GM19395 (cell line): ENCODE measurements at regions not wholly inside any gene's neighbourhood (a gene's known extent, or its start where the extent isn't known, plus 50 kb on each side); places are given as distances from the start of the nearest gene placed in this dataset.

Experiments
- ATAC-seq: cut with Tn5 transposase; IDR thresholded peaks from one replicate; pipeline ENCODE4 v1.9.1; 2021; ENCODE audit warnings: mild to moderate bottlenecking, moderate library complexity; ENCODE audit not compliant: unreplicated experiment

DNA sequence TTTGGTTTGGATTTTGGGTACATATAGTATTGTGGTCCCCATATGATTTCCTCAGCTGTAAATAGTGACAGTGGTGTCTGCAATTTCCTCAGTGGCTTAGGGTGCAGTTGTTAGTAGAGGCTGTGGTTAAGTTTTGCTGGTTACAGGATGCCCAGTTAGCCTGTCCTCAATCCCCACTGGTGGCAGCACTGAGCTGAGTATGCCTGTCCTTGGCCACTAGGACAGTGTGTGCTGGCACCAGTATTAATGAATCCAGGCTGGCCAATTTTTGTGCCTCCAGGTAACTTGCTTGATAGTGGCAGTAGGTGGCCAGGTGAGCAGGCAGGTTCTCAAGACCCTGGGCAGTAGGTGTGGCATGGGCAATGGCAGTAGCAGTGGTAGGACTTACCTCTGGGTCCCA lies 973.1 kb downstream of the TMEM182 start:
- no peak for ATAC-seq

DNA sequence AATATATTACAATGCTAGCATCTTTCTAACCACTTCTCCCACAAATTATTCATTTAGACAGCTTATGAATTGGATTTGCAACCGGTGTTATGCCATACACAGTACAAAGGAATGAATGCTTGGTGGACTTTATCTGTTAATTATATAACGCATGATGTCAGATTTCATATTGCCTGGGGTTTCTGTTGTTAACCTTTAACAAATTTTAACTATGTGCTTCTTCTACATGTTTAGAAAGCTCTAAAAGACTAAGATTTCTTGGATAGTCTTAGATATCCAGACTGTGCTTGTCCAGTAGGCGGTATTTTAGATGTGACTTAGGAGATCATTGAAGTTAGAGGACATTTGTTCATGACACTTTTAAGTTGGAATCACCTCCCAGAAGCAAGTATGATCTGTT lies 976.3 kb downstream of the TMEM182 start:
- ATAC-seq: no peak

- ATAC-seq: no peak
Observed at GRCh38 chr2:103738606-103739005, 976.8 kb downstream of the TMEM182 start.

GRCh38 chr2:103739186-103739585 lies 977.4 kb downstream of the TMEM182 start:
- no peak for ATAC-seq

GRCh38 chr2:103739921-103740320 lies 978.1 kb downstream of the TMEM182 start:
- no peak for ATAC-seq

DNA sequence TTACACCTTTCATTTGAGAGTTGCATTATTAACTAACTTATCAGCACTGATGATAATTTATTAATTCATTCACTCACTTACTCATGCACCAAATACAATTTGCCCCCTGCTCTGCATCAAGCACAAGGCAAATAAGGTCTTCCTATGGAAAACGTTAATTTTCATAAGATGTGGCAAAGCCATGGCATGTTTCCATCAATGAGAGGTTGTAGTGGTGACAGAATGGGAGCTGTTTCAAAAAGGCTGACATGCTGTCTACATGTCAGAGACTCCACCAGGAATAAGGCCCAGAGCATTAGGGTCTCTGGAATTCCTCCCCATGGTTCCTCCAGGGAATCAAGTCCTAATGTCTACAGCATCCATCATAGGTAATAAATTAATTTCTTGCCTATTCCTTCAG lies 978.8 kb downstream of the TMEM182 start:
- no peak for ATAC-seq

DNA sequence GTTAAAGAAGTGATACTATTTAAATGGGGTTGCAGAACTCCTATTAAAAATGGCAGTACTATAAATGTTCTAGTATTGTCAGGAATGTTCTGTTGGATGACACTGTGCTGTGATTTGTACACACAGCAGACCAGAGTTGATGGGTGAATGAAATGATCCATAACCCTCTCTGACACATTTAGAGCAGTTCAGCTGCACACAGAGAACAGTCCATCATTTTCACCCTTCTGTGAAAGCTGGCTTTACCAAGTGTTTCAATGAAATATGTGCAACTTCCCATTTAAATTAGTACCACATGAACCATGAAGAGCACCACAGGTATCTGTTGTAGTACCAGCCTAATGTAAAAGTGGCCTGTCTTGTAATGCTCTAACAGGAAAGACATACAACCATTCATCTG lies 981.4 kb downstream of the TMEM182 start:
- ATAC-seq: no peak

DNA sequence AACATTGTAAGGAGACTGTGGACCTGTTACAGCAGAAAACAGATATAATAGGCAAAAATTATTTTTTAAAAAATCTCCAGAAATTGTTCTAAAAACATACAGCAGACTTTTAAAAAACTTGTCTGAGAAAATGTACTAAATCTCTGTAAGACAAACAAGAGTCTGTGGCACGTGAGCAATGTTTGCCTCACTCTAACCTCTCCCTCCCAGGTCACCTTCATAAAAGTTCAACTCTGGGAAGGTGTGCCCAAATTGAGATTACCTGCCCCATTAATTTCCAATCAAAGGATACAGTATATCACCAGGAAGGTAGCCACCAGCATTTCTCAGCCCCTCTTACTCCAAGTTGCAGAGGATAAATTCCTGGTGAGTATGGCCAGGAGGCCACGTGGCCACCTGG lies 992.7 kb downstream of the TMEM182 start:
- no peak for ATAC-seq

- ATAC-seq: no peak
Observed at GRCh38 chr2:103773884-103774283, 1012.1 kb downstream of the TMEM182 start.

DNA sequence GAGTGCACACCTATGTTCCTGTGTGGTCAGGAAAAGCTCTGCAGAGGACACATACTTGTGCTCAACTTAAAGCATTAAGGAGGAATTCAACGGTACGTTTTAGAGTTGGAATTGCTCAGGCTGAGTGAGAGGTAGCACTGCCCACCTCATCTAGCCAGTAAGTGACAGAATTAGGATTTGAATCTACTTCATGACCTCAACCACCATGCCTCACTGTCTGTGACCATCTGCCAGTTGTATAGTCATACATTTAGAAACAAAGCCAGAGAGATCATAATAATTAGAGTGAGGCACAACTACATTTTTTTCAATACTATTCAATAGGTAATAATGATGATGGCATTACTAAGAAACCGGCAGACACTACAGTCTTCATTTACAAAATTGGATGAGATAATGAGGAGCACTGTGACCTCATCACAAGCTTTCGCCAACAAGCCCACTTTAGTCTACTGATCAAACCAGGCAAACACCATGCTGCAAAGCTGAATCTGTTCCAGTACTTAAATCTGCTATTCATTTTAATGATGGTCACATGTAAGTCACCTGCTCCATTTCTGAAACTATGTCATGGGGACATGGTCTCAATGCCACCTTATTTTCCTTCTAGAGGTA lies 1018.4 kb downstream of the TMEM182 start:
- no peak for ATAC-seq

- no peak for ATAC-seq
Observed at GRCh38 chr2:103781313-103781712, 1019.5 kb downstream of the TMEM182 start.

- ATAC-seq: no peak
Observed at GRCh38 chr2:103784261-103784660, 1022.4 kb downstream of the TMEM182 start.

DNA sequence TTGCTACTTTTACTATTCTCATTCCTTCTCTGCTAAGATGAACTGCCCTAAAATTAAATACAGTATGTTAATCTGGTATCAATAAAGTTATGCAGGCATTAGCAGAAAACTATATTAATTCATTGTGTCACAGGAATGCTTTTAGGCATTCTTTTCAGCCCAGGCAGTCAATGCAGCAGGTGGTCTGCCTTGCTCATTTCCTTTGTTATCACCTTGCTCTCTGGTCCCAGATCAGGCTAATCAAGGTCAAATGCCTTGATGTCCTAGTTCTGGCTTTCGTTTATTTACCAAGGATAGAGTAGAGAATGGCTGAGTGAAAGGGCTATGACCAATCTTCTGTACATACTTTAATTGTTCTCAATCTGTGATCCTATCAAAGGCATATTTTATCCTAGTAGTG lies 1023.6 kb downstream of the TMEM182 start:
- no peak for ATAC-seq

- no peak for ATAC-seq
Observed at GRCh38 chr2:103785956-103786355, 1024.1 kb downstream of the TMEM182 start.

GRCh38 chr2:103788389-103788788 lies 1026.6 kb downstream of the TMEM182 start:
- no peak for ATAC-seq

DNA sequence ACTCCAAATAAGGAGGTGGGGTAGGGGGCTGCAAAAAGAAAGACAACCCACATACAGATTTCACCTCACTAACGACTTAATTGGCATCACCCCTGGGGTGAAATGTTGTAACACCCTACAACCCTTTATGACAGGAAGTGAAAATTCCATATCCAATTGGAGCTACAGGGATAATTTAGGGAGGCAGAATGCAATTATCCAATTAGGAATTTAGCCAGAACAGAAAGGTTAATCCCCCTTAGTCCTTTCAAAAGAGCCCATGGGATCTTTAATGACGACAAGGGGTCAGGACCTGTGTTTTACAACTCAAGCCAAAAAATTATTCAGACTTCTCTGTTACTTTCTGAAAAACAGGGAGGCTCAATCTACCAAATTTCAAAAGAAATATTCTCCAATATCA lies 1027.1 kb downstream of the TMEM182 start:
- no peak for ATAC-seq

DNA sequence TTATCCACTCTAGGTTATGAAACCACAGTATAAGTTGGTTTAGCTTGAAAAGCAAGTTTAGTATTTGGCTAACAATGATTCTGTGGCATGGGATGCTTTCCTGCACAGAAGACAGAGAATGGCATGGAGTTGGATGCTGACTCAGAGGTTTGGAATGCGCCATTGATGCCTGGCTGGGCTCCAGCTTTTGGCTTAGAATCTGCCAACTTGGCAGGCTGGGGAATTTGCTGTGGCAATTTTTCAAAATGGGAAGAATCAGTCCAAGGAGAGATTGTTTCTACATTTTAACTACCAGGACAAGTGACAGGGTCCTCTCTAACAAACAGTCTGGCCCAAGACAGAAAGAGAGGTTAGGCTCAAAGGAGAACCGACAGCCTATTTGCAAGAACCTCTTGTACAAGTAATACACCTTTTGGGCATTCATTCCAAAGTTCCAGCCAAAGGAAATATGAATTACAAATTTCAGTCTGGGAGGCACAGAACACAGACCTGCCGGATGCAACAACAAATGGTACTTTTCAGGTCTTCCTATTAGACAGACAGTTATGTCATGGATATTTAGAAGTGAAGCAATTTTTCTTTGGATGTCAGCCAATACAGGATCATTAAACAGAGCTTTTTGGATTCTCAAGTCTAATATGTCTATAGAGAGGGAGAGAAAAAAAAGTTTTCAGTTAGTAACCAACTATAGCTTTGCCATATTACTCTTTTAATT lies 1027.7 kb downstream of the TMEM182 start:
- ATAC-seq: no peak

- no peak for ATAC-seq
Observed at GRCh38 chr2:103792042-103792441, 1030.2 kb downstream of the TMEM182 start.

DNA sequence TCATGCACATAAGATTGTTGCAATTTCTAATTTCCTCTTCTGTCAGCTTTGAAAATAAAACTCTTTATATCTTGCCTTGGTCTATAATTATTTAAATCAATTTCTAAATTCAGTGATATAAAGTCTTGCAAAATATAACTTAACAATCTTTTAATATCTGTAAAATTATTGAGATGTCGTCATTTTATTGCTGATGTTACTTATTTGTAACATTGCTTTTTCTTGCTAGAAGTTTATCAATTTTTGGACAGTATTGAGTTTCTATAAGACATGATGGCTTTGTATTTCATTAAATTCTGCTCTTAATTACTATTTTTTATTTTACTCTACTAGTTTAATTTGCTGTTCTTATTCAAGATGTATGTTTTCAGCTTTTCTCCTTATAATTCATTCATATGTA lies 1036.5 kb downstream of the TMEM182 start:
- ATAC-seq: no peak

DNA sequence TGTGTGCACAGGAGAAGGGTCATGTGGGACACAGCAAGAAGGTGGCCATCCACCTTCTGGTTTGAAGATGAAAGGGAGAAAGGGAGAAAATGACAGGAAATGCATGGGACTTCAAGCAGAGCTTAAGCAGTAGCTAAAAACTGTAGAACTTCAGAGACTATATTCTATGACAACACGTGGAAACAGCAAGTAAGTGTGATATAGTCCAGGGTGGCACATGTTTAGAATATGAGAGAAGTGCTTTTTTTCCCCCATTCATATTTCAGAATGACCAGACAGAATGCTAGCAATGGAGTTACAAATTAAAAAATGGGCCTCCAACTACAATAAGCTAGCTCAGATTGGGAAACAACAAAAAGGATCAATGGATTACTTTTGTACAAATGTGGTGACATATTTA lies 1042.2 kb downstream of the TMEM182 start:
- ATAC-seq: no peak

- no peak for ATAC-seq
Observed at GRCh38 chr2:103805746-103806145, 1043.9 kb downstream of the TMEM182 start.

DNA sequence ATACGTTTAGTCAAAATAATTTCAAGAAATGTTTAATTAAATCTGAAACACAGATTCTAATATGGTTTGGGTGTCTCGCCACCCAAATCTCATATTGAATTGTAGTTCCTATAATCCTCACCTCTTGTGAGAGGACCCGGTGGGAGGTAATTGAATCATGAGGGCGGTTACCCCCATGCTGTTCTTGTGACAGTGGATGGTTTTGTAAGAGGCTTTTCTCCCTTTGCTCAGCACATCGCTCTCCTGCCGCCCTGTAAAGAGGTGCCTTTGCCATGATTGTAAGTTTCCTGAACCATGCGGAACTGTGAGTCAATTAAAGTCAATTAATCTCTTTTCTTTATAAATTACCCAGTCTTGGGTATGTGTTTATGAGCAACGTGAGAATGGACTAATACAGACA lies 1045.1 kb upstream of the POU3F3 start:
- ATAC-seq: no peak

DNA sequence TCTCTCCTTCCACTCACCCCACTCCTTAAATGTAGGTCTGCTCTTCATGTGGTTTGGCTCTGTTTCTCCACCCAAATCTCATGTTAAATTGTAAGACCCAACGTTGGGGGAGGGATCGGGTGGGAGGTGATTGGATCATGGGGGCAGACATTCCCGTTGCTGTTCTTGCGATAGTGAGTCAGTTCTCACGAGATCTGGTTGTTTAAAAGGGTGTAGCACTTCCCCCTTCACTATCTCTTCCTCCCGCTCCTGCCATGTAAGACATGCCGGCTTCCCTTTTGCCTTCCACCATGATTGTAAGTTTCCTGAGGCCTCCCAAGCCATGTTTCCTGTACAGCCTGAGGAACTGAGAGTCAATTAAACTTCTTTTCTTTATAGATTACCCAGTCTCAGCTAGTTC lies 1044.5 kb upstream of the POU3F3 start:
- no peak for ATAC-seq
